ENCODE measurements at regions not wholly inside any gene's neighbourhood (a gene's known extent, or its start where the extent isn't known, plus 50 kb on each side); places are given as distances from the start of the nearest gene placed in this dataset.

GRCh38 chr12:62028536-62028935 lies 231.7 kb upstream of the USP15 start:
- TF ChIP-seq, protein P1, sequence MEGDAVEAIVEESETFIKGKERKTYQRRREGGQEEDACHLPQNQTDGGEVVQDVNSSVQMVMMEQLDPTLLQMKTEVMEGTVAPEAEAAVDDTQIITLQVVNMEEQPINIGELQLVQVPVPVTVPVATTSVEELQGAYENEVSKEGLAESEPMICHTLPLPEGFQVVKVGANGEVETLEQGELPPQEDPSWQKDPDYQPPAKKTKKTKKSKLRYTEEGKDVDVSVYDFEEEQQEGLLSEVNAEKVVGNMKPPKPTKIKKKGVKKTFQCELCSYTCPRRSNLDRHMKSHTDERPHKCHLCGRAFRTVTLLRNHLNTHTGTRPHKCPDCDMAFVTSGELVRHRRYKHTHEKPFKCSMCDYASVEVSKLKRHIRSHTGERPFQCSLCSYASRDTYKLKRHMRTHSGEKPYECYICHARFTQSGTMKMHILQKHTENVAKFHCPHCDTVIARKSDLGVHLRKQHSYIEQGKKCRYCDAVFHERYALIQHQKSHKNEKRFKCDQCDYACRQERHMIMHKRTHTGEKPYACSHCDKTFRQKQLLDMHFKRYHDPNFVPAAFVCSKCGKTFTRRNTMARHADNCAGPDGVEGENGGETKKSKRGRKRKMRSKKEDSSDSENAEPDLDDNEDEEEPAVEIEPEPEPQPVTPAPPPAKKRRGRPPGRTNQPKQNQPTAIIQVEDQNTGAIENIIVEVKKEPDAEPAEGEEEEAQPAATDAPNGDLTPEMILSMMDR (conservative IDR thresholded peaks at IDR 0.05): no peak
- TF ChIP-seq EZH2 (IDR thresholded peaks at IDR 0.05; ENCODE audit: low read depth): no peak
